Gastroesophageal sphincter (tissue), 4 donors: ENCODE measurements at regions not wholly inside any gene's neighbourhood (a gene's known extent, or its start where the extent isn't known, plus 50 kb on each side); places are given as distances from the start of the nearest gene placed in this dataset.

ENCODE experiments used
- ATAC-seq: fragments of 150-250 bp; one replicate; pipeline ENCODE4 v1.9.1; 2016; ENCODE audit warnings: mild to moderate bottlenecking, moderate library complexity
- H3K27ac ChIP-seq, 4 donors: fragments of 200-600 bp; sonication (generic) in 3 of 4; 1 replicate in 3 of 4; 2 replicates in 1 of 4; pipeline ENCODE4 v1.5.1; 2016 to 2019
- H3K27me3 ChIP-seq: fragments of 200-600 bp; sonication (generic); one replicate; pipeline ENCODE4 v1.5.1; 2019
- H3K36me3 ChIP-seq, 2 donors: fragments of 200-600 bp; sonication (generic); one replicate each; pipeline ENCODE4 v1.5.1; 2019; ENCODE audit warnings: control low read depth in 1 of 2
- H3K4me1 ChIP-seq, 3 donors: fragments of 200-600 bp; sonication (generic); 1 replicate in 2 of 3; 2 replicates in 1 of 3; pipeline ENCODE4 v1.5.1; 2016 to 2019; ENCODE audit warnings: control low read depth in 2 of 3
- H3K4me3 ChIP-seq, 2 donors: fragments of 200-600 bp; sonication (generic); one replicate each; pipeline ENCODE4 v1.5.1; 2019; ENCODE audit warnings: mild to moderate bottlenecking in 1 of 2, moderate library complexity in 1 of 2
- H3K9me3 ChIP-seq, 3 donors: fragments of 200-600 bp; sonication (generic); one replicate each; pipeline ENCODE4 v1.5.1; 2017 to 2019; ENCODE audit warnings: control low read depth in 2 of 3
- CTCF ChIP-seq, 4 experiments: fragments of 200-600 bp in 2 of 4; fragments of 450-650 bp in 2 of 4; sonication (generic) in 1 of 4; IDR thresholded peaks; one replicate each; pipeline ENCODE4 v1.5.1; 2017 to 2019; ENCODE audit warnings: antibody characterized with exemption in 4 of 4, mild to moderate bottlenecking in 2 of 4, moderate library complexity in 2 of 4
- EP300 ChIP-seq: sonication (generic); formaldehyde crosslinking; IDR thresholded peaks from one replicate; pipeline ENCODE4 v1.6.1; 2017; ENCODE audit warnings: antibody characterized with exemption, mild to moderate bottlenecking
- POLR2A ChIP-seq, 2 donors: fragments of 450-650 bp; IDR thresholded peaks; one replicate each; pipeline ENCODE4 v1.6.1; 2017; ENCODE audit warnings: antibody characterized with exemption in 2 of 2, mild to moderate bottlenecking in 2 of 2, moderate library complexity in 1 of 2
- POLR2AphosphoS5 ChIP-seq: sonication (generic); formaldehyde crosslinking; IDR thresholded peaks from one replicate; pipeline ENCODE4 v1.6.1; 2017; ENCODE audit warnings: antibody characterized with exemption
- WGBS, 2 donors: methylation state at CpG; one replicate each; pipeline ENCODE4 v1.1.5; 2018; ENCODE audit warnings: low coverage in 1 of 2; 5-methylcytosine and 5-hydroxymethylcytosine counted together

- no peak for ATAC-seq
- TF ChIP-seq EP300 (no peak), POLR2A (IDR thresholded peaks at IDR 0.05) (no peak), CTCF (IDR thresholded peaks at IDR 0.05) (no peak), POLR2AphosphoS5 (no peak)
- no peaks in the 10 kb centered on the region for H3K36me3 ChIP-seq
- H3K9me3 ChIP-seq, result peaks cover 0 to 14% (median 0%) of the 10 kb centered on the region in 3 donors
- 22 to 45% methylated on average over 4 of the region's 4 CpGs for WGBS, 2 donors
- no peak overlapping the region for H3K27ac ChIP-seq
- H3K27me3 ChIP-seq, result peaks cover 45% of the 10 kb centered on the region
- no peak overlapping the region for H3K4me3 ChIP-seq
- no peaks in the 10 kb centered on the region for H3K4me1 ChIP-seq
These were observed 466.4 kb downstream of the MED13L start for GRCh38 chr12:115811045-115811444.

GRCh38 chr12:115810122-115810901, 467.2 kb downstream of the MED13L start:
- no peak overlapping the region for H3K4me3 ChIP-seq
- peaks cover 0 to 14% (median 0%) of the 10 kb centered on the region in 3 donors for H3K9me3 ChIP-seq
- 25 to 27% methylated on average over 12 to 13 of the region's 13 CpGs for WGBS, 2 donors
- no peak overlapping the region for H3K27ac ChIP-seq
- TF ChIP-seq POLR2A (IDR thresholded peaks at IDR 0.05), result no peak
- TF ChIP-seq EP300, result no peak
- no peak for TF ChIP-seq POLR2AphosphoS5
- TF ChIP-seq CTCF (IDR thresholded peaks at IDR 0.05), result no peak
- peaks cover 41% of the 10 kb centered on the region for H3K27me3 ChIP-seq
- H3K4me1 ChIP-seq, result no peaks in the 10 kb centered on the region
- ATAC-seq, result no peak
- no peaks in the 10 kb centered on the region for H3K36me3 ChIP-seq

GRCh38 chr12:115806000-115806399, 471.5 kb downstream of the MED13L start:
- H3K27ac ChIP-seq, result no peak overlapping the region
- TF ChIP-seq CTCF (IDR thresholded peaks at IDR 0.05), result no peak
- TF ChIP-seq POLR2A (IDR thresholded peaks at IDR 0.05), result no peak
- no peak for TF ChIP-seq POLR2AphosphoS5
- TF ChIP-seq EP300, result no peak
- no peak for ATAC-seq
- H3K4me3 ChIP-seq, result no peak overlapping the region
- H3K36me3 ChIP-seq, result no peaks in the 10 kb centered on the region
- no peaks in the 10 kb centered on the region for H3K9me3 ChIP-seq
- 67 to 72% methylated on average over 3 of the region's 3 CpGs for WGBS, 2 donors
- peaks cover 21% of the 10 kb centered on the region for H3K27me3 ChIP-seq
- H3K4me1 ChIP-seq, result no peaks in the 10 kb centered on the region

GRCh38 chr12:115802767-115803166, 474.7 kb downstream of the MED13L start:
- Histone ChIP-seq H3K27ac (no peak overlapping the region), H3K9me3 (no peaks in the 10 kb centered on the region)

More at GRCh38 chr12:115802767-115803166, 474.7 kb downstream of the MED13L start:
- TF ChIP-seq POLR2AphosphoS5, result no peak
- TF ChIP-seq CTCF (IDR thresholded peaks at IDR 0.05), result no peak
- no peak for TF ChIP-seq POLR2A (IDR thresholded peaks at IDR 0.05)
- TF ChIP-seq EP300, result no peak
- H3K36me3 ChIP-seq, result no peaks in the 10 kb centered on the region
- 89 to 90% methylated on average over 3 of the region's 3 CpGs for WGBS, 2 donors
- no peaks in the 10 kb centered on the region for H3K4me1 ChIP-seq
- H3K27me3 ChIP-seq, result peaks cover 8% of the 10 kb centered on the region
- no peak overlapping the region for H3K4me3 ChIP-seq
- no peak for ATAC-seq
